ENCODE measurements at regions not wholly inside any gene's neighbourhood (a gene's known extent, or its start where the extent isn't known, plus 50 kb on each side); places are given as distances from the start of the nearest gene placed in this dataset.

DNA sequence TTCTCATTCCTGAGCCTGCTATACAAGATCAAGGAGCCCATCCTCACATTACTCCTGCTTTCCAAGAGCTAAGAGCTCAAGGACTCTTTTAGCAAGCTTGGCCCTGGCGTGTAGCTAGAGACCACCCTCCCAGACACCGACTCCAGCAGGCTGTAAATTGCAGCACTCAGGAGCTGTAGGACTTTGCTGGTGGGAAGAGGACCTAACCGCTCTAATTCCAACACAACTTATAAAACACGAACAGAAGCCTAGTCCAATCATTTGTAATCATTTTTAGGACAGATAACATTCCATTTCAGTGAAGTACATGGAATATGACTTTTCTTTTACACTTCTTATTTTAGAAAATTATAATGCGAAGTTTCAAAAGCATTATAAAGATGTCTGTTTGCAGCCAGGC is 219.9 kb downstream of the NXNL2 start:
- TF ChIP-seq EZH2 (optimal IDR thresholded peaks at IDR 0.05; ENCODE audit: low read depth, low read length) (no peak), EZH2phosphoT487 (IDR thresholded peaks at IDR 0.05; ENCODE audit: low read length) (no peak)
- TF ChIP-seq, protein P1, sequence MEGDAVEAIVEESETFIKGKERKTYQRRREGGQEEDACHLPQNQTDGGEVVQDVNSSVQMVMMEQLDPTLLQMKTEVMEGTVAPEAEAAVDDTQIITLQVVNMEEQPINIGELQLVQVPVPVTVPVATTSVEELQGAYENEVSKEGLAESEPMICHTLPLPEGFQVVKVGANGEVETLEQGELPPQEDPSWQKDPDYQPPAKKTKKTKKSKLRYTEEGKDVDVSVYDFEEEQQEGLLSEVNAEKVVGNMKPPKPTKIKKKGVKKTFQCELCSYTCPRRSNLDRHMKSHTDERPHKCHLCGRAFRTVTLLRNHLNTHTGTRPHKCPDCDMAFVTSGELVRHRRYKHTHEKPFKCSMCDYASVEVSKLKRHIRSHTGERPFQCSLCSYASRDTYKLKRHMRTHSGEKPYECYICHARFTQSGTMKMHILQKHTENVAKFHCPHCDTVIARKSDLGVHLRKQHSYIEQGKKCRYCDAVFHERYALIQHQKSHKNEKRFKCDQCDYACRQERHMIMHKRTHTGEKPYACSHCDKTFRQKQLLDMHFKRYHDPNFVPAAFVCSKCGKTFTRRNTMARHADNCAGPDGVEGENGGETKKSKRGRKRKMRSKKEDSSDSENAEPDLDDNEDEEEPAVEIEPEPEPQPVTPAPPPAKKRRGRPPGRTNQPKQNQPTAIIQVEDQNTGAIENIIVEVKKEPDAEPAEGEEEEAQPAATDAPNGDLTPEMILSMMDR (IDR thresholded peaks at IDR 0.05; ENCODE audit: low read length) = no peak
- Histone ChIP-seq H4K20me1 (ENCODE audit: insufficient read depth, low read length) (no peaks in the 10 kb centered on the region), H3K9me2 (replicated peaks; ENCODE audit: insufficient read depth, low read length) (no peaks in the 10 kb centered on the region)

DNA sequence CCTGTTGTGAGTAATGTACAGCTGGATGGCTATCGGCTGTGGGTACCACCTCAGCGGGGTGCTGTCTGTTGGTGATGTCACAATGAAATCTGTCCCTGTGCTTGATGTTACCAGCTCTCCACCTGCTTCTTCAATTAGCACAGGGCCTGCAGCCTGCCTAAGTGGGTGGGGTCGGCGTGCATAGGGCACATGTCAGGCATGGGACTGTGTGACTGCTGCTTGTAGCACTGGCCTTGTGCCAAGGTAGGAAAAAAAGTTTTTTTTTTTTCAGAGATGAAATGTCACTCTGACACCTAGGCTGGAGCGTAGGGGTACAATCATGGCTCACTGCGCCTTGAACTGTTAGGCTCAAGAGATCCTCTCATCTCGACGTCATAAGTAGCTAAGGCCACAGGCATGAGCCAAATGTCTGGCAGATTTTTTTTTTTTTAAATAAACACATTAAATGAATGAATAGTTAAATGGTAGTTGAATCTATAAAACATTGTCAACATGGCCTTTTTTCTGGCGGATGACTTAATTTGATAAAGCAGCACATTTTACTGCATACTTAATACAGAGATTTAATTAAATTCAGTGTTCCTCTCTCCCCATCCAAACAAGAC is 222.5 kb downstream of the NXNL2 start:
- H4K20me1 ChIP-seq (ENCODE audit: insufficient read depth, low read length) = no peaks in the 10 kb centered on the region
- no peaks in the 10 kb centered on the region for H3K27me3 ChIP-seq (replicated peaks; ENCODE audit: insufficient read depth, low read length)
- no peaks in the 10 kb centered on the region for H3K79me2 ChIP-seq (ENCODE audit: low read length)
- H3K4me1 ChIP-seq (ENCODE audit: low read length) = peaks cover 5% of the 10 kb centered on the region; the same call in 1 of the 2 replicates
- H3K9ac ChIP-seq (ENCODE audit: low read length) = no peak overlapping the region
- H2AFZ ChIP-seq (ENCODE audit: low read length) = no peak overlapping the region
- H3K4me3 ChIP-seq (ENCODE audit: low read length) = no peak overlapping the region
- no peak overlapping the region for H3K4me2 ChIP-seq (ENCODE audit: low read depth, low read length)
- no peaks in the 10 kb centered on the region for H3K9me2 ChIP-seq (replicated peaks; ENCODE audit: insufficient read depth, low read length)
- peaks cover 5% of the 10 kb centered on the region; the same call in 1 of the 2 replicates for H3F3A ChIP-seq (ENCODE audit: insufficient read depth, low read length)
- DNase-seq = no peak
- TF ChIP-seq, protein P1 (IDR thresholded peaks at IDR 0.05; ENCODE audit: low read length) = no peak
- no peak for TF ChIP-seq EZH2 (optimal IDR thresholded peaks at IDR 0.05; ENCODE audit: low read depth, low read length)
- TF ChIP-seq EZH2phosphoT487 (IDR thresholded peaks at IDR 0.05; ENCODE audit: low read length) = no peak
- no peak overlapping the region for H3K27ac ChIP-seq (ENCODE audit: low read length)
- H3K36me3 ChIP-seq (replicated peaks; ENCODE audit: insufficient read depth, low read length) = no peaks in the 10 kb centered on the region
- no peaks in the 10 kb centered on the region for H3K9me3 ChIP-seq (replicated peaks; ENCODE audit: insufficient read depth, low read length)

More for the DNA sequence above, 219.9 kb downstream of the NXNL2 start:
- no peak overlapping the region for H3K4me3 ChIP-seq (ENCODE audit: low read length)
- DNase-seq = no peak
- peaks cover 5% of the 10 kb centered on the region; the same call in 1 of the 2 replicates for H3K4me1 ChIP-seq (ENCODE audit: low read length)
- H3K36me3 ChIP-seq (replicated peaks; ENCODE audit: insufficient read depth, low read length) = no peaks in the 10 kb centered on the region
- 0 out of 2 replicates have a peak overlapping the region, but pooled peaks have one; percentile 16 for H2AFZ ChIP-seq (ENCODE audit: low read length)
- H3K9ac ChIP-seq (ENCODE audit: low read length) = no peak overlapping the region
- H3F3A ChIP-seq (ENCODE audit: insufficient read depth, low read length) = peaks cover 5% of the 10 kb centered on the region; the same call in 1 of the 2 replicates
- no peaks in the 10 kb centered on the region for H3K9me3 ChIP-seq (replicated peaks; ENCODE audit: insufficient read depth, low read length)
- H3K4me2 ChIP-seq (ENCODE audit: low read depth, low read length) = no peak overlapping the region
- H3K27me3 ChIP-seq (replicated peaks; ENCODE audit: insufficient read depth, low read length) = no peaks in the 10 kb centered on the region
- H3K79me2 ChIP-seq (ENCODE audit: low read length) = no peaks in the 10 kb centered on the region
- H3K27ac ChIP-seq (ENCODE audit: low read length) = no peak overlapping the region

DNA sequence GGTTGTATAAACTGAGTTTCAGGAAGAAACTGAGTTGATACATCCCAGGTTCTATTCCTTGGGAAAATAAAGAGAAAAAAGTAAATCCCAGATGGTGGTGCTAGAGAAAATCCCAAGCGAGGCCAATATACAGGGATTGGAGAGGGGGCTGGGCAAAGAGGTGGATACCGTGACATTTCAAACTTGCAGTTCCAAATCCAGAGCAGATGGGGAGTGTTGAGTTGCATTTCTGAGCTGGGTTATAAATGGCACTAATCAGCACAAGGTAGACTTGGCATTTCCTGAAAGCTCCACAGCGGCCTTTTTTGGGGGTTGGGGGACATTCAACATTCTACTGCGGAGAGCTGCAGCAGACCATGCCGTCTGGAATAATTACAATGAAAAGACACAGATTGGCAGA is 224.4 kb downstream of the NXNL2 start:
- no peaks in the 10 kb centered on the region for H4K20me1 ChIP-seq (ENCODE audit: insufficient read depth, low read length)
- no peak overlapping the region for H2AFZ ChIP-seq (ENCODE audit: low read length)
- no peaks in the 10 kb centered on the region for H3K79me2 ChIP-seq (ENCODE audit: low read length)
- no peaks in the 10 kb centered on the region for H3K36me3 ChIP-seq (replicated peaks; ENCODE audit: insufficient read depth, low read length)
- no peak overlapping the region for H3K27ac ChIP-seq (ENCODE audit: low read length)
- no peak for DNase-seq
- H3K9me3 ChIP-seq (replicated peaks; ENCODE audit: insufficient read depth, low read length) = no peaks in the 10 kb centered on the region
- no peaks in the 10 kb centered on the region for H3K27me3 ChIP-seq (replicated peaks; ENCODE audit: insufficient read depth, low read length)
- peaks cover 5% of the 10 kb centered on the region; the same call in 1 of the 2 replicates for H3F3A ChIP-seq (ENCODE audit: insufficient read depth, low read length)
- H3K4me3 ChIP-seq (ENCODE audit: low read length) = no peak overlapping the region
- peaks cover 12% of the 10 kb centered on the region for H3K4me1 ChIP-seq (ENCODE audit: low read length)
- H3K9ac ChIP-seq (ENCODE audit: low read length) = no peak overlapping the region
- H3K4me2 ChIP-seq (ENCODE audit: low read depth, low read length) = no peak overlapping the region
- H3K9me2 ChIP-seq (replicated peaks; ENCODE audit: insufficient read depth, low read length) = no peaks in the 10 kb centered on the region
- TF ChIP-seq, protein P1 (IDR thresholded peaks at IDR 0.05; ENCODE audit: low read length) = no peak
- TF ChIP-seq EZH2phosphoT487 (IDR thresholded peaks at IDR 0.05; ENCODE audit: low read length) = no peak
- no peak for TF ChIP-seq EZH2 (optimal IDR thresholded peaks at IDR 0.05; ENCODE audit: low read depth, low read length)
